Left ventricle myocardium inferior (tissue), 1 donor: ENCODE measurements at regions not wholly inside any gene's neighbourhood (a gene's known extent, or its start where the extent isn't known, plus 50 kb on each side); places are given as distances from the start of the nearest gene placed in this dataset.
A peak's percentile ranks its signal among the peaks of the same experiment; 100 is the strongest.

Experiments used
- DNase-seq: peaks from one replicate; pipeline ENCODE4 v3.0.0-alpha.2; 2020
- H3K27ac ChIP-seq: fragments of 200-600 bp; replicated peaks from 2 replicates; pipeline ENCODE4 v1.8.0; 2021
- H3K27me3 ChIP-seq: fragments of 200-600 bp; 2 replicates; pipeline ENCODE4 v1.8.0; 2021; ENCODE audit warnings: low read depth
- H3K36me3 ChIP-seq: fragments of 200-600 bp; 2 replicates; pipeline ENCODE4 v1.8.0; 2021
- H3K4me1 ChIP-seq: fragments of 200-600 bp; 2 replicates; pipeline ENCODE4 v1.8.0; 2021
- H3K4me3 ChIP-seq: fragments of 200-600 bp; 2 replicates; pipeline ENCODE4 v1.8.0; 2021; ENCODE audit warnings: mild to moderate bottlenecking, moderate library complexity
- H3K9me3 ChIP-seq: fragments of 200-600 bp; replicated peaks from 2 replicates; pipeline ENCODE4 v1.8.0; 2021
- CTCF ChIP-seq: fragments of 200-600 bp; IDR thresholded peaks from 2 replicates; pipeline ENCODE4 v1.8.0; 2021; ENCODE audit warnings: antibody characterized with exemption, mild to moderate bottlenecking, borderline replicate concordance
- intact Hi-C: fragments of 100-400 bp; cut with micrococcal nuclease; formaldehyde crosslinking; loops from one replicate; pipeline ENCODE4 v1.11.0; 2022
- donor health status: DM: no; HTN: yes; CAD: no; lungs with severe emphysema.

GRCh38 chr6:152879681-152880080, 103.2 kb downstream of the FBXO5 start:
- no peaks in the 10 kb centered on the region for H3K36me3 ChIP-seq
- H3K4me3 ChIP-seq = no peak overlapping the region
- intact Hi-C loops = no loop called here
- peaks cover 33% of the 10 kb centered on the region for H3K9me3 ChIP-seq
- no peak for TF ChIP-seq CTCF
- H3K4me1 ChIP-seq = no peaks in the 10 kb centered on the region
- H3K27ac ChIP-seq = no peak overlapping the region
- DNase-seq = no peak
- no peaks in the 10 kb centered on the region for H3K27me3 ChIP-seq

- no peak for TF ChIP-seq CTCF
- H3K9me3 ChIP-seq = no peaks in the 10 kb centered on the region
- H3K27ac ChIP-seq = no peak overlapping the region
- intact Hi-C loops = no loop called here
- no peaks in the 10 kb centered on the region for H3K36me3 ChIP-seq
- DNase-seq = no peak
- H3K27me3 ChIP-seq = no peaks in the 10 kb centered on the region
- H3K4me3 ChIP-seq = no peak overlapping the region
- H3K4me1 ChIP-seq = no peaks in the 10 kb centered on the region
Observed at GRCh38 chr6:152893187-152893586, 89.7 kb downstream of the FBXO5 start.

GRCh38 chr6:152896923-152897322, 85.9 kb downstream of the FBXO5 start:
- no peak overlapping the region for H3K27ac ChIP-seq
- no peaks in the 10 kb centered on the region for H3K9me3 ChIP-seq
- no peaks in the 10 kb centered on the region for H3K27me3 ChIP-seq
- intact Hi-C loops = no loop called here
- H3K4me3 ChIP-seq = no peak overlapping the region
- no peak for DNase-seq
- no peaks in the 10 kb centered on the region for H3K36me3 ChIP-seq
- TF ChIP-seq CTCF = no peak
- H3K4me1 ChIP-seq = no peaks in the 10 kb centered on the region

- Histone ChIP-seq H3K4me1 (no peaks in the 10 kb centered on the region), H3K36me3 (no peaks in the 10 kb centered on the region), H3K27ac (no peak overlapping the region), H3K9me3 (no peaks in the 10 kb centered on the region), H3K4me3 (no peak overlapping the region), H3K27me3 (no peaks in the 10 kb centered on the region)
- DNase-seq = peak; percentile 38
- peak; percentile 90 for TF ChIP-seq CTCF
- intact Hi-C loops = no loop called here
Observed at GRCh38 chr6:152897807-152898399, 84.9 kb downstream of the FBXO5 start.

GRCh38 chr6:152904678-152905077, 78.2 kb downstream of the FBXO5 start:
- no peaks in the 10 kb centered on the region for H3K4me1 ChIP-seq
- H3K36me3 ChIP-seq = no peaks in the 10 kb centered on the region
- intact Hi-C loops = no loop called here
- H3K27me3 ChIP-seq = peaks cover 5% of the 10 kb centered on the region
- no peak overlapping the region for H3K4me3 ChIP-seq
- no peak for DNase-seq
- no peaks in the 10 kb centered on the region for H3K9me3 ChIP-seq
- TF ChIP-seq CTCF = no peak
- no peak overlapping the region for H3K27ac ChIP-seq
